ENCODE measurements at regions not wholly inside any gene's neighbourhood (a gene's known extent, or its start where the extent isn't known, plus 50 kb on each side); places are given as distances from the start of the nearest gene placed in this dataset.
"Not testable (repeated sequence)": the region's sequence is repeated elsewhere in the genome, so short reads cannot be mapped to it uniquely, and the experiment has no call there.

DNA sequence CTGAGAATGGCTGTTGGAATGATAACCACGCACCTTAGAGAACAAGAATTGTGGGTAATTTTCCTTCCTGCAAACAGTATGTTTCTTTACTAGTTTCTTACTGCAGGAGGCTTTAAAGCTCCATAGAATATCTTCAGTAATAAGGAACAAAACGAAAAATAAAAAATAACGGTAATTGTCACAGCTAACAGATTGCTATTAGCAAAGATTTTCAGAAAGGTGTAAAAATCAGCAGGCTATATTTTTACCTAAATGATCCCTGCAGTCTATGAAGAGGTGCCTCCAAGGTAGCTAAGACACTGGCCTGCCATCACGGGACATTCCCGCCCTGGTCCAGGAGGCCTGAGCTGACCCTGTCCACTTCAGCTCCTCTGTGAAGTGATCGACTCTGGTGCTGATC lies 127.6 kb upstream of the KCNJ18 start:
- H3K27ac Mint-ChIP-seq, H3K4me3 Mint-ChIP-seq, H3K4me1 Mint-ChIP-seq, H3K36me3 Mint-ChIP-seq, H3K9me3 Mint-ChIP-seq, DNase-seq: not testable (repeated sequence)
- peaks cover 17% of the 10 kb centered on the region for H3K27me3 Mint-ChIP-seq

GRCh38 chr17:21570427-21570826 lies 121.9 kb upstream of the KCNJ18 start:
- H3K27me3 Mint-ChIP-seq, H3K4me3 Mint-ChIP-seq, DNase-seq, H3K27ac Mint-ChIP-seq, H3K36me3 Mint-ChIP-seq, H3K4me1 Mint-ChIP-seq: not testable (repeated sequence)
- peaks cover 11% of the 10 kb centered on the region for H3K9me3 Mint-ChIP-seq

- not testable (repeated sequence) for H3K27ac Mint-ChIP-seq, DNase-seq, H3K27me3 Mint-ChIP-seq, H3K4me1 Mint-ChIP-seq, H3K36me3 Mint-ChIP-seq, H3K4me3 Mint-ChIP-seq
- peaks cover 11% of the 10 kb centered on the region for H3K9me3 Mint-ChIP-seq
Measured at GRCh38 chr17:21572148-21572547, 120.2 kb upstream of the KCNJ18 start.

GRCh38 chr17:21573271-21573960 lies 118.9 kb upstream of the KCNJ18 start:
- H3K4me1 Mint-ChIP-seq, H3K36me3 Mint-ChIP-seq, H3K27ac Mint-ChIP-seq, H3K27me3 Mint-ChIP-seq, DNase-seq: not testable (repeated sequence)
- Mint-ChIP-seq H3K4me3 (peak overlapping the region; percentile 53), H3K9me3 (peaks cover 11% of the 10 kb centered on the region)

- Mint-ChIP-seq H3K9me3 (peaks cover 11% of the 10 kb centered on the region), H3K36me3 (peaks cover 3% of the 10 kb centered on the region), H3K4me3 (peak overlapping the region; percentile 53), H3K4me1 (no peaks in the 10 kb centered on the region), H3K27ac (no peak overlapping the region), H3K27me3 (peaks cover 9% of the 10 kb centered on the region)
- DNase-seq, result peak; percentile 29
Measured at GRCh38 chr17:21573961-21574610, 118.2 kb upstream of the KCNJ18 start.

DNA sequence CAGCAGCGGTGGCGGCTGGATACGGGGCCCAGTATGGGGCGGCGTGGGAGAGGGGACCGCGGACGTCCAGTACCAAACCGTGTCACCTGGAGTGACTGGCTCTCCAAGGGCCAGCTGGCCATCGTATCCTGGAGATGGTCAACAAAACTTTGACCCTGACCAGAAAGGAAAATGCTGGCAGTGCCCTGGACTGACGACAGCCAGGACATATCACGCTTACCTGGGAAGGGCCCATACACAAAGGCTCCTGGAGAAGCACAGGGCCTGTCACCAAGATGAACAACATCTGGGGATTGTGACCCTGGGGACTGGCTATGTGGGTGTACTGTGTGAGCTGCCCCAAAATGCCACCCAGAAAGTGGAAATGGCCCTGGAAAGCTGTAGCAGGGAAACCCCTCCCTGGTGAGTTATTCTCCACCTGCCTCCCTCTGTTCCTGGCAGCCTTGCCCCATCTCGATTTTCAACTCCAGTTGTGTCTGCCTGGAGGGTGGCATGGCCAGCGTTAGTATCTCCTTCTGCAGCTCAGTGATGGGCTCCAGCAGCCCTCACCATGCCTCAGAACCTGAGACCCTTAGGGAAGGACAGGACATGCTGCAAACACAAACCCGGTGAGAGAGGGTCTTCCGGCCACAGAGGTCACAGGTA lies 117.6 kb upstream of the KCNJ18 start:
- not testable (repeated sequence) for H3K27me3 Mint-ChIP-seq, H3K4me1 Mint-ChIP-seq, H3K36me3 Mint-ChIP-seq, H3K27ac Mint-ChIP-seq, DNase-seq, H3K9me3 Mint-ChIP-seq, H3K4me3 Mint-ChIP-seq

DNA sequence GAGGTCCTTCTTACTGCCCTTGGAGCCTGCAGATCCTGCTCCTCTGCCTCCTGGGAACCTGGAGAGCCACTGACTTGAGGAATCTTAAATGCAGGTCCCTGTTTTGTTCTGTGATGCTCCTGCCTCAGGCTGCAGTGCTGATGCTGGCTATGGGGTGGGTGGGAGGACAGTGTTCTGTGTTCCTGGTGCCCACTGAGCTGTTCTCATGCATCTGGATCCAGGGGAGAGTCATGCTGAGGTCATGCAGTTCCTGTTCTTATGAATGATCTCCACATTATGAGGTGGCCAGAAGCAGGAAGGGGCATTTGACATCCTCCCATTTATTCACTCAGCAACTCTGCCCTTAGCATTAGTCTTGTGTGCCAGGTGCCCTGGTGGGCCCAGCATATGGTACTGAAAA lies 113.5 kb upstream of the KCNJ18 start:
- not testable (repeated sequence) for H3K27me3 Mint-ChIP-seq, H3K36me3 Mint-ChIP-seq

DNA sequence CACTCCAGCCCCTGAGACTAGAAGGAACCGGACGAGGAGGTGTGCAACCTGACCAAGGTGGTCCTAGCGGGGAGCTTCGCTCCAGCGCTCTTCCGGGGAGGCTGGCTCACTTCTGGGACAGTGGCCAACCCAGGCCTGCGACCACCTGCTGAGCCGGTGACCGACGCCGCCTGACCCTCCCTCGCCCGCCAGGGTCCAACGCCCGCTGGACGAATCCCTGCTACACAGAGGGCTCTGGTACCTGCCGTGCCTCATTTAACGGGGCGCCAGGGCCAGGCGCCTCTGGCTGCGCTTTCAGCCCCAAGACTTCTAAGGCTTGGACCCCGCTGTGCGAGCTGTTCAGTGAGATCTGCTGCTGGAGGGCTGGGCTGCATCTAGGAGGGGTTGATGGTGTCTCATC lies 99.5 kb upstream of the KCNJ18 start:
- DNase-seq, result no peak
- Mint-ChIP-seq H3K9me3 (no peaks in the 10 kb centered on the region), H3K4me1 (no peaks in the 10 kb centered on the region), H3K4me3 (no peak overlapping the region), H3K36me3 (no peaks in the 10 kb centered on the region), H3K27ac (no peak overlapping the region), H3K27me3 (peaks cover 14% of the 10 kb centered on the region)

More for the DNA sequence above, 113.5 kb upstream of the KCNJ18 start:
- not testable (repeated sequence) for DNase-seq, H3K4me3 Mint-ChIP-seq, H3K9me3 Mint-ChIP-seq, H3K4me1 Mint-ChIP-seq, H3K27ac Mint-ChIP-seq

DNA sequence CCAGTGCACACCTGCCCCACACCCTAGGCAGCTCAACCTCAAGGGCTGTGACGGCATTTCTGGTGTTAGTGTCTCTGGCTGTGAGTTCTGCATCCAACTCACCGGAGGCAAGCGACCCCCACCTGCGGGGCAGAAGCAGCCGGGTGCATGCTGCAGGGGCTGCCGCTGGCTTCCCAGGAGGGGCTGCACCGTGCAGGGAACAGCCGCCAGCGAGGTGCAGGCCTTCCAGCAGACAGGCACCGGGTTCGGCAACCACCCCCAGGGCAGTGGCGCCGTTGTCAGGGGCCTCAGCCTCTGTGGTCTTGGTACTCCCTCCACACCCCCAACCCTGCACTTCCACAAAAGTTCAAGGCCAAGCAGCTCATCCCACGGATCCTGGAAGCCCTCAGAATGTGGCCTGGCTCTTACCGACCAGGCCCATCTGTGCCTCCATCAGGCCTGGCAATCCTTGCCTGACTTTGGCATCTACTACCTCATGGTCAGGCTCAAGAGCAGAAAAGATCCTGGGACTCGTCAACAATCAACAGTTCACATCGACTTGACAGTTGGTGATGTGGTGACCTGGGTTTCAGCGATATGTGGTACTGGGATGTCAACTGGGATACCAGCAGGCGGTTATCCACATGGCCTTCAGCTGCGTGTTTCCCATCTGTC lies 98.7 kb upstream of the KCNJ18 start:
- H3K27me3 Mint-ChIP-seq, result peaks cover 14% of the 10 kb centered on the region
- not testable (repeated sequence) for H3K4me1 Mint-ChIP-seq, H3K27ac Mint-ChIP-seq, H3K9me3 Mint-ChIP-seq, H3K36me3 Mint-ChIP-seq, DNase-seq, H3K4me3 Mint-ChIP-seq

GRCh38 chr17:21595086-21595485 lies 97.2 kb upstream of the KCNJ18 start:
- H3K4me3 Mint-ChIP-seq, result no peak overlapping the region
- H3K27ac Mint-ChIP-seq, result no peak overlapping the region
- no peak for DNase-seq

DNA sequence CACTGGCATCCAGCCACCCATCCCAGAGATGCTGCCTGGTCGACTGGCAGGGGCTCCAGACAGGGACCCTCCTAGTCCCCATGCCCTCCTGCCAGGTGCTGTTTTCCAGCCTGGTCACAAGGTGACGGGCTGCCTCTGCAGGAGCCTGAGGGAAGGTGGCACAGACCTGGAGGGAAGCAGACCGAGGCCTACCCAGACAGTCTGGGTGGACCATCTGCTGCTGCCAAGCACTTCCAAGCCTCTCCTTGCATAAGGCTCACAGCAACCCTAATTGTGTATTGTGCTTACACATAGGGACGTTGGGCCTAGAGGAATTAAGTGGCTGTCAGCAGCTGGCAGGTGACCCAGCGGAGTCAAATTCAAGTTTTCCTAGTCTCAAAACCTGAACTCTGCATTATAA lies 90.1 kb upstream of the KCNJ18 start:
- H3K4me1 Mint-ChIP-seq, result no peaks in the 10 kb centered on the region
- no peak overlapping the region for H3K27ac Mint-ChIP-seq
- no peak for DNase-seq
- no peak overlapping the region for H3K4me3 Mint-ChIP-seq
- peaks cover 19% of the 10 kb centered on the region for H3K27me3 Mint-ChIP-seq
- H3K36me3 Mint-ChIP-seq, result no peaks in the 10 kb centered on the region
- H3K9me3 Mint-ChIP-seq, result no peaks in the 10 kb centered on the region

More at GRCh38 chr17:21595086-21595485, 97.2 kb upstream of the KCNJ18 start:
- Mint-ChIP-seq H3K9me3 (no peaks in the 10 kb centered on the region), H3K36me3 (no peaks in the 10 kb centered on the region), H3K27me3 (peaks cover 17% of the 10 kb centered on the region), H3K4me1 (no peaks in the 10 kb centered on the region)

DNA sequence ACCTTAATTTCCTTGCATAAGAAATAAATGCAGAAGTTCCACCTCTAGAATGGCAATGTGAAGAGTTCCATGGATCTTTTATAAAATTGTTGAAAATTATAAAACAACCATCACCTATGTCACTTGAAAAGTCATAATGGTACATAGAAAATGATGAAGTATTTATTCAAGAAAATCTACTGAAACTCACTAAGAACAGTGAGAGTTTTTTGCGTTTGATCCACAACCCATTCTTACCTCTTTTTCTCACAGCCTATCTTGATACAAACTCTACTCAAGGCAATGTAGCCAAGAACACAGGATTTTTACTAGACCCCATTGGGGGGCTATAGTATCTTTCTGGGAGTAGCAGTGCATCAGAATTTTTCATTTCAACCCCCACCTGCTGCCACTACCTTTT lies 89.0 kb upstream of the KCNJ18 start:
- H3K36me3 Mint-ChIP-seq, H3K4me1 Mint-ChIP-seq, H3K9me3 Mint-ChIP-seq, DNase-seq, H3K27ac Mint-ChIP-seq, H3K4me3 Mint-ChIP-seq: not testable (repeated sequence)
- peaks cover 18% of the 10 kb centered on the region for H3K27me3 Mint-ChIP-seq

GRCh38 chr17:21611443-21611842 lies 80.9 kb upstream of the KCNJ18 start:
- H3K27me3 Mint-ChIP-seq, H3K36me3 Mint-ChIP-seq, DNase-seq, H3K27ac Mint-ChIP-seq, H3K9me3 Mint-ChIP-seq, H3K4me3 Mint-ChIP-seq, H3K4me1 Mint-ChIP-seq: not testable (repeated sequence)

- not testable (repeated sequence) for H3K4me3 Mint-ChIP-seq, H3K9me3 Mint-ChIP-seq, H3K36me3 Mint-ChIP-seq, H3K27me3 Mint-ChIP-seq, H3K27ac Mint-ChIP-seq, H3K4me1 Mint-ChIP-seq, DNase-seq
Measured at GRCh38 chr17:21612123-21613070, 79.9 kb upstream of the KCNJ18 start.

GRCh38 chr17:21613071-21613429 lies 79.3 kb upstream of the KCNJ18 start:
- H3K4me3 Mint-ChIP-seq, result no peak overlapping the region
- no peaks in the 10 kb centered on the region for H3K4me1 Mint-ChIP-seq
- no peaks in the 10 kb centered on the region for H3K27me3 Mint-ChIP-seq
- no peak overlapping the region for H3K27ac Mint-ChIP-seq
- no peaks in the 10 kb centered on the region for H3K9me3 Mint-ChIP-seq
- H3K36me3 Mint-ChIP-seq, result no peaks in the 10 kb centered on the region
- no peak for DNase-seq

Measured in activated naive CD8-positive, alpha-beta T cell treated with anti-CD3 and anti-CD28 coated beads for 36 hours (primary cell).